HG02970 (cell line): ENCODE measurements at regions not wholly inside any gene's neighbourhood (a gene's known extent, or its start where the extent isn't known, plus 50 kb on each side); places are given as distances from the start of the nearest gene placed in this dataset.
"Not testable (repeated sequence)": the region's sequence is repeated elsewhere in the genome, so short reads cannot be mapped to it uniquely, and the experiment has no call there.

Experiments
- ATAC-seq: cut with Tn5 transposase; IDR thresholded peaks from one replicate; pipeline ENCODE4 v1.9.1; 2021; ENCODE audit warnings: mild to moderate bottlenecking, moderate library complexity, moderate number of reproducible peaks; ENCODE audit not compliant: unreplicated experiment, low FRiP score

- ATAC-seq: not testable (repeated sequence)
These were observed 1248.6 kb downstream of the TMEM121 start for GRCh38 chr14:106774889-106775480.

DNA sequence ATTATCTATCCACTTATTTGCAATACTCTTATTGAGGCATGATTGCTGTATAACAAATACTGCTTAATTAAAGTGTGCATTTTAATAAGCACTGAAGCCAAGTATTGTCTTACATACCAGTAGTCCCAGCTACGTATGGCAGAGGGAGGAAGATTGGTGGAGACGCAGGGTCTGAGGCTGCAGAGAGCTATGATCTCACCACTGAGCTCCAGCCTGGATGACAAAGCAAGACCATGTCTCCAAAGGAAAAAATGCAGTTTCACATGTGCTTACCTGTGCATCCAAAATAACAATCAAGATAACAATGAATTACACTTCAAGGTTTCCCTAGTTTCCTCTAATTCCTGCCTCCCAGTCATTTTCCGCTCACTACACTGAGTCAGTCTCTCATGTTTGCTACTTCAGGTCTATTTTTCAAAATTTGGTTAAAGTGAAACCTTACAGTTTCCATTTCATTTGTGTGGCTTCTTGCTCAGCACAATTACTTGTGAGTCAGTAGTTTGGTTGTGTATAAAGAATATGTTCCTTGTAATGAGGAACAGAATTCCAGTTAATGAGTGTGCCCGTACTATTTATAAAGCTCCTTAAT lies 1250.1 kb downstream of the TMEM121 start:
- ATAC-seq: no peak

GRCh38 chr14:106778986-106779385 lies 1252.6 kb downstream of the TMEM121 start:
- no peak for ATAC-seq

- no peak for ATAC-seq
These were observed 1260.3 kb downstream of the TMEM121 start for GRCh38 chr14:106786697-106787096.

DNA sequence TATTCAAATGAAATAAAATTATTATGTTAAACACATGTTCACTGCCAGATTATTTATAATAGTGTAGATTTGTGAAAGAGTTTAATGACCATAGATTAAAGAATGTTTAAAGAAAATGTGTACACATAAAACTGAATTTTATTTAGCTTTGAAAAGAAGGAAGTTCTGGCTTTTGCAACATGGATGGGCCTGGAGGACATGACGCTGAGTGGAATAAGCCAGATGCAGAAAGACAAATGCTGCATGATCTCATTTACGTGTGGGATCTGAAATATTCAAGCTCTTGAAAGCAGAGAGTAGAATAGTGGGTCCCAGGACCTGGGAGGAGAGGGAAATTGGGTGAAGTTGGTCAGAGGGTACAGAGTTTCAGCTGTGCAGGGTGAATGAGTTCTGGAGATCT lies 1261.2 kb downstream of the TMEM121 start:
- no peak for ATAC-seq

- ATAC-seq: no peak
These were observed 1262.2 kb downstream of the TMEM121 start for GRCh38 chr14:106788534-106788933.

DNA sequence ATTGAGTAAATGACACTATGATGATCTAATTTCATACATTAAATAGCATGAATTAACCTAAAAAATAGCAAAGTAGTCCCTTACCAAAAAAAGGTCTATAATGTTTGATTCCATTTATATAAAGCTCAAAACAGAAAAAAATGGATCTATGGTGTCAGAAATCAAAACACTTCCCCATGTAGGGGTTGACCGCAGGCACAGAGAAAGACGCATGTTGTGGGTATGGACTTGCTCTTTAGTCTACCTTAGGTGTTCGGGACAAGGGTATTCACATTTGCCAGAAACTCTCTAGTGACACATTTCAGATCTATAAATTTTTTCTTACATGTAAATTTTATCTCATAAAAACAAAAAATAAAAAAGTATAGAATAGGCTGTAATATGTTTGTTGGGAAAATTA lies 1262.9 kb downstream of the TMEM121 start:
- ATAC-seq: no peak

DNA sequence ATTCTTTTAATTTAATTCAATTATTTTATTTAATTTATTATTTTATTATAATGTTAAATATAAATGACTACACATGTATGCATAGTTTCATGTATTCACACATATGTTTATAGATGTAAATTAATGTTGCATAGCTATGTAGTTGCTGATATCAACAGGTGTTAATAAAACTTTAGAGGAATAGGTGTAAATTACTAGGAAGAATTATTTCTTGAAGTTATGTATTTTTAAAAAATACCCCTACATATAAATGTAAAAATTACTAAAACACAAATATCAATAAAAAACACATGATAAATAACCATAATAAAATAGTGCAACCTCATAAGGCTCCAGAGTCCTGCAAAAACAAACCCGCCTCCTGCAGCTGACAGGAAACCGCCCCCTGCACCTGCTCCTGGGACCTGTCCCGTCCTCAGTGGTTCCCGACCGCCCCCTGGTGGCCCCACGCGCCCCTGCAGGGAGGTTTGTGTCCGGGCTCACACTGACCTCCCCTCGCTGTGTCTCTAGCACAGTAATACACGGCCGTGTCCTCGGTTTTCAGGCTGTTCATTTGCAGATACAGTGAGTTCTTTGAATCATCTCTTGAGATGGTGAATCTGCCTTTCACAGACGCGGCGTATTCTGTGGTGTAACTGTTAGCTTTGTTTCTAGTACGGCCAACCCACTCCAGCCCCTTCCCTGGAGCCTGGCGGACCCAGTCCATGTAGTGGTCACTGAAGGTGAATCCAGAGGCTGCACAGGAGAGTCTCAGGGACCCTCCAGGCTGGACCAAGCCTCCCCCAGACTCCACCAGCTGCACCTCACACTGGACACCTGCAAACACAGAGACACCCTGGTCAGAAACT lies 1264.0 kb downstream of the TMEM121 start:
- ATAC-seq: no peak

- ATAC-seq: no peak
These were observed 1266.2 kb downstream of the TMEM121 start for GRCh38 chr14:106792543-106792942.

GRCh38 chr14:106798166-106798565 lies 1271.8 kb downstream of the TMEM121 start:
- not testable (repeated sequence) for ATAC-seq

DNA sequence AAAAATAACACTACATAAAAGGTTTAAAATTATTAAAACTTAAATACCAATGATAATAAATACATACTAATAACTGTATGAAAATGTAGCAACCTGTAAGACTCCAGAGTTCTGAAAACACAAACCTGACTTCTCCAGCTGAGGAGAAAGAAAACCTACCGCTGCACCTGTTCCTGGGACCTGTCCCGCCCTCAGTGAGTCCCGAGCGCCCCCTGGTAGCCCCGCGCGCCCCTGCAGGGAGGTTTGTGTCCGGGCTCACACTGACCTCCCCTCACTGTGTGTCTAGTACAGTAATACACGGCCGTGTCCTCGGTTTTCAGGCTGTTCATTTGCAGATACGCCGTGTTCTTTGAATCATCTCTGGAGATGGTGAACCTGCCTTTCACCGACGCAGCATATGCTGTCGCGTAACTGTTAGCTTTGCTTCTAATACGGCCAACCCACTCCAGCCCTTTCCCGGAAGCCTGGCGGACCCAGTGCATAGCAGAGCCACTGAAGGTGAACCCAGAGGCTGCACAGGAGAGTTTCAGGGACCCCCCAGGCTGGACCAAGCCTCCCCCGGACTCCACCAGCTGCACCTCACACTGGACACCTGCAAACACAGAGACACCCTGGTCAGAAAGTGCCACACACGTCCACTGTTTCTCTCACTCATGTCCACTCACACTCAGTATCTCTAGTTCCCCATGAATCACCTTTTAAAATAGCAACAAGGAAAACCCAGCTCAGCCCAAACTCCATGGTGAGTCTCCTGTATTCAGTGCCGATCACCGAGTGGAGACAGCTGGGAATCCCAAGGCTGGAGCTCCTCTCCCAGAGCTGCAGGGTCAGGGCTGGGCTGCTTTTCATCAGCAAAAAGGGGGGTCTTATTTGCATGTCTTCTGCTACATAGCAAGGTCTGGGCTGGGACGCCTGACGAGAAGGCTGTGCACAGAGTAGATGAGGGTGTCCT lies 1276.3 kb downstream of the TMEM121 start:
- no peak for ATAC-seq

- no peak for ATAC-seq
These were observed 1277.0 kb downstream of the TMEM121 start for GRCh38 chr14:106803379-106803778.

DNA sequence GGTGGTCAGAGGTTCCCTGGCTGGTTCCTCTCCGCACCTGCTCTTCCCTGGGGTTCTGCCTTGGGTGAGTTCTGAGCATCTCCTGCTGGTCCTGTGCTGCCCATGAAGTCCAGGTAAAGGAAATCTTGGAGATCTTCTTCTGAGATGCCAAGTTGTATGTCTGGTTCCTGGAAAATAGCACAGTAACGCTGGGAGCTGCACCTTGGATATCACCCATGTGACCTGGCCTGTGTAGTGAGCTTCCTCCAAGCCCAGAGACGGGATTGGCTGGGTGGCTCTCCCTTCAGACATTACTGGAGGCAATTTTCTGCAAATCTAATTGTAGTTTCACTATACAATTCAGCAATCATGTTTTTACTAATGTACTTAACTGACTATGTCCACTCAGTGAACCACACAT lies 1281.1 kb downstream of the TMEM121 start:
- no peak for ATAC-seq

DNA sequence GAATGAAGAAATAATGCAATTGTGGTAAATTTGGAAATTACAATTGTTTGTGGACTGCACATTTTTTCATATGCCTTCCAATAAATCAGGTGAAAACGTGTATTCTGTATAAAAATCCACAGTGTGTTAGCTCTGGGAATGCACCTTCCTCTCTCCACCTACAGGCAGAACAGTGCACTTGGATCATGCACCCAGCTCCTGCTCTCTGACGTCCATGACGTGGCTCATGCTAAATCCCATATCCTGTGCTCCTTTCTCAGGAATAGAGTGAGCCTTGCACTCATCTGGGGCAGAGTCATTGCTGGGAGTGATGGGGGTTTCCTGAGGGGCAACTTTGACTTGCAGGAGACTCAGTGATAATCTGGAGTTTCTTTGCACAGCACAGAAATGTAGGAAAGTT lies 1282.1 kb downstream of the TMEM121 start:
- ATAC-seq: no peak

DNA sequence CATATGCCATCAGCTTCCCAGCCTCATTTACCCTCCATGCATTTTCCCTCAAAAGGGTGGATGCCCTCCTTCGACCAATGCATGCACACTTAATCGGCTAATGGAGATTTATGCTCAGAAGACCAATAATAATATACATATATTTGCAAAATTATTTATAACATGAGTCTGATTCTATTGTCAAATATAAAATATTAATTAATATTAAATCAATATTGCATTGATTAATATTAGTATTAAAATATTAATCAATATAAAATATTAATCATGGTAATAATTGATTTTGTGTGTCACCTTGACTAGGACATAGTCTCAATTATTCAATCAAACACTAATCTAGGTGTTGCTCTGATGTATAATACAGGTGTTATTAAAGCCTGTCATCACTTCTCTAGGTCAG lies 1282.5 kb downstream of the TMEM121 start:
- ATAC-seq: no peak

DNA sequence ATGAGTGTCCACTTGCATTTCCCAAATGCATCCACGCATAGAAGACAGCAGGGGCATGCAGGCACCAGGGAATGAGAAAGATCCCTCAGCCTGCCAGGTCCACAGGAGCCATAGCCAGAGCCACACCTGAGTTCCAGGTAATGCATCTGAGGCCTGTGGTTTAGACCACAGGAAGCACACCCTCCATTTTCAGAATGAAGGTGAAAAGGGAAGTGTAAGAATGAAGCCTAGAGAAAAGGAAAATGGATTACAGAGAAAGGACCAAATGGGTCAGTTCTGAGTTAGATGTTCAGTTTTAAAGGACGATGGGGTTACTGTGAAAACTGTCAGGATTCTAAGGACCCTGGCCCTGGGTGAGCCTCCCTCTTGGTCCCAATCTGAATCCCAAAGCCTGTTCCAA lies 1283.2 kb downstream of the TMEM121 start:
- no peak for ATAC-seq

DNA sequence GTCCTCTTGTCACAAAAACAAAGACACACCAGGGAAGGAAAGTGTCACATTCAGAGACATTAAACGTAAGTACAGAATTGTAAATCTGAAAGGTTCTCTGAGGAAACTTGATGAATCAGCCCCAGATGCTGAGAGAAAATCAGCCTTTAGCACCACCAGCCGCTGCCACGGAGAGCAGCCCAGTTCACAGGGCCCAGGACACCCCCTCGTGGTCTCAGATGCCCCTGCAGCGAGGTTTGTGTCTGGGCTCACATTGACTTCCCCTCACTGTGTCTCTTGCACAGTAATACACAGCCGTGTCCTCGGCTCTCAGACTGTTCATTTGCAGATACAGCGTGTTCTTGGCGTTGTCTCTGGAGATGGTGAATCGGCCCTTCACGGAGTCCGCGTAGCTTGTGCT lies 1283.8 kb downstream of the TMEM121 start:
- not testable (repeated sequence) for ATAC-seq

- no peak for ATAC-seq
These were observed 1284.8 kb downstream of the TMEM121 start for GRCh38 chr14:106811162-106811561.

GRCh38 chr14:106812788-106813476 lies 1286.5 kb downstream of the TMEM121 start:
- ATAC-seq: no peak

GRCh38 chr14:106813477-106813823 lies 1287.1 kb downstream of the TMEM121 start:
- ATAC-seq: no peak
